Lower leg skin (tissue), 3 donors: ENCODE measurements at regions not wholly inside any gene's neighbourhood (a gene's known extent, or its start where the extent isn't known, plus 50 kb on each side); places are given as distances from the start of the nearest gene placed in this dataset.

ENCODE experiments used
- POLR2A ChIP-seq, 2 donors: fragments of 450-650 bp; IDR thresholded peaks; one replicate each; pipeline ENCODE4 v1.6.1; 2016 to 2017; ENCODE audit warnings: antibody characterized with exemption in 2 of 2, mild to moderate bottlenecking in 1 of 2, moderate library complexity in 1 of 2
- TF ChIP-seq, protein P1 (sequence below), 3 donors: fragments of 450-650 bp; IDR thresholded peaks; one replicate each; pipeline ENCODE4 v1.5.1; 2016; ENCODE audit warnings: antibody characterized with exemption in 3 of 3, mild to moderate bottlenecking in 3 of 3, moderate library complexity in 2 of 3

DNA sequence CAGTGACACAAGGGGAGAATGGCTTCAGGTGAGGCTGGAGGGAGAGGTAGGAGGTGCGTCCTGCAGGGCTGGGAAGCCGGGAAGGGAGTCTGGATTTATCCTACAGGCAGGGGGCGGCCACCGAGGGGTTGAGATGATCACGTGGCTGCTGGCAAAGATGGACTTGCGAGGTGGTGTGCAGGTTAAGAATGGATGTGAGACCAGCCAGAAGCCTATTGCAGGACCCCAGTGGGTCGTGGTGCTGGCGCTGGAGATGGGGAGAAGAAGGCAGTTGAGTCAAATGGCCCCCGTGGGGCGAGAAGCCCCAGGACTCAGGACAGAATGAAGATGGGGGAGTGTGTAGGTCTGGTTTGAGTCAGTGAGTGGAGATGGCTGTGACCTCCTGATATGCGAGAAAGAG is 183.1 kb downstream of the FAM43A start:
- TF ChIP-seq, protein P1, sequence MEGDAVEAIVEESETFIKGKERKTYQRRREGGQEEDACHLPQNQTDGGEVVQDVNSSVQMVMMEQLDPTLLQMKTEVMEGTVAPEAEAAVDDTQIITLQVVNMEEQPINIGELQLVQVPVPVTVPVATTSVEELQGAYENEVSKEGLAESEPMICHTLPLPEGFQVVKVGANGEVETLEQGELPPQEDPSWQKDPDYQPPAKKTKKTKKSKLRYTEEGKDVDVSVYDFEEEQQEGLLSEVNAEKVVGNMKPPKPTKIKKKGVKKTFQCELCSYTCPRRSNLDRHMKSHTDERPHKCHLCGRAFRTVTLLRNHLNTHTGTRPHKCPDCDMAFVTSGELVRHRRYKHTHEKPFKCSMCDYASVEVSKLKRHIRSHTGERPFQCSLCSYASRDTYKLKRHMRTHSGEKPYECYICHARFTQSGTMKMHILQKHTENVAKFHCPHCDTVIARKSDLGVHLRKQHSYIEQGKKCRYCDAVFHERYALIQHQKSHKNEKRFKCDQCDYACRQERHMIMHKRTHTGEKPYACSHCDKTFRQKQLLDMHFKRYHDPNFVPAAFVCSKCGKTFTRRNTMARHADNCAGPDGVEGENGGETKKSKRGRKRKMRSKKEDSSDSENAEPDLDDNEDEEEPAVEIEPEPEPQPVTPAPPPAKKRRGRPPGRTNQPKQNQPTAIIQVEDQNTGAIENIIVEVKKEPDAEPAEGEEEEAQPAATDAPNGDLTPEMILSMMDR (IDR thresholded peaks at IDR 0.05) = no peak
- no peak for TF ChIP-seq POLR2A (IDR thresholded peaks at IDR 0.05)
